CD4-positive, alpha-beta T cell treated with Interleukin-15 for 4 hours (primary cell): ENCODE measurements at regions not wholly inside any gene's neighbourhood (a gene's known extent, or its start where the extent isn't known, plus 50 kb on each side); places are given as distances from the start of the nearest gene placed in this dataset.

Experiments
- DNase-seq: peaks from one replicate; pipeline ENCODE4 v3.0.0-alpha.2; 2020; ENCODE audit warnings: low spot score

DNA sequence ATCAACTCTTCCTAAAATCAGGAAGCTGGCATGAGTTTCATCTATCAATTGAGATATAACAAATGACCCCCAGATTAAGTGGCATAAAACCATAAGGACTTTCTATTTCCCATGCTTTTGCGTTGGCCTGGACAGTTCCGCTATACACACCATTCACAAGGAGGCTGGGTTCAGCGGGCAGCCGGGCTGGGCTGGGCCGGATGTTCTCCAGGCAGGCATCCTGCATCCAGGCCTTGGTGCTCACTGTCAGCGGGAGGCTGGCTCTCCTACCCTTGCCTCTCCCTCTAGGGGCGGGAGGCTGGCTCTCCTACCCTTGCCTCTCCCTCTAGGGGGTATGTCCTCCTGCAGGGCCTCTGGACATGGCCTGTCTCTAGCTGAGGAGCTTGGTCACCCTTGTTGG is 266.0 kb upstream of the ARRDC4 start:
- no peak for DNase-seq

- no peak for DNase-seq
Measured at GRCh38 chr15:97703400-97703799, 257.1 kb upstream of the ARRDC4 start.

DNA sequence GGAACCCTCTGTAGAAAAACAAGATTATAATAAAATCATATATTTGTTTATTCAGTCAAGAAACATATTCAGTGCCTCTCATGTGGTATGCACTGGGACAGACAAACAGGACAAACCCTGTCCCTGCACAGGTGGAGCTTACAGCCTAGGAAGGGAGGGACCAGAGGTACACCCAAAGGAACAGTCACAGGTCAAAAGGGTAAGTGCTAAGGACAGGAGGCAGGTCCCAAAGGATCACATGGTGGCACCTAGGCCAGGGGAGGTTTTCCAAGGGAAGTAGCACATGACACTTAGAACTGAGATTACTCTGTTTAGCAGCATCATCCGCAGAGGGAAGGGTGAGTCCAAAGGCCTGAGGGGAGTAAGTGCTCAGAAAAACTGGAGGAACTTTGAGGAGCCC is 254.4 kb upstream of the ARRDC4 start:
- no peak for DNase-seq

GRCh38 chr15:97708252-97708651 is 252.3 kb upstream of the ARRDC4 start:
- DNase-seq = no peak

GRCh38 chr15:97712530-97712929 is 248.0 kb upstream of the ARRDC4 start:
- no peak for DNase-seq

- no peak for DNase-seq
Measured at GRCh38 chr15:97717806-97718205, 242.7 kb upstream of the ARRDC4 start.

- DNase-seq = no peak
Measured at GRCh38 chr15:97718509-97718908, 242.0 kb upstream of the ARRDC4 start.

DNA sequence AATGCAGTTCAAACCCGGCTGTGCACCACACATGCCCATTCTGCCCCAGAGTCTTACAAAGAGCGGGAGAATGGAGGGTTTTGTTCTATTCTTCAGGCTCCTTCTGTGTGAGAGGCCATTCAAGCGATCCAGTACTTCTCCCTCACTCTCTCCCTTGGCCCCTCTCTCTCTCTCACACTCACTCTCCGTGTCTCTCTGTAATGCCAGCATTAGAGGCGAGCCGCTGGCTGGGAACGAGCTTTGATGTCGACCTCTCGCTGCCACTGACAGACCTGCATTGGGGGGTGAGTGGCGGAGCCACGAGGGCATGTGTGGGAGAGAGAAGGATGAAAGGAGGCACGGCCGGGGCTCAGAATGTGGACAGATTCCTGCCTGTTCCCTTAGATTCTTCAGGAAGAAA is 231.7 kb upstream of the ARRDC4 start:
- no peak for DNase-seq

- no peak for DNase-seq
Measured at GRCh38 chr15:97729270-97729669, 231.2 kb upstream of the ARRDC4 start.

DNA sequence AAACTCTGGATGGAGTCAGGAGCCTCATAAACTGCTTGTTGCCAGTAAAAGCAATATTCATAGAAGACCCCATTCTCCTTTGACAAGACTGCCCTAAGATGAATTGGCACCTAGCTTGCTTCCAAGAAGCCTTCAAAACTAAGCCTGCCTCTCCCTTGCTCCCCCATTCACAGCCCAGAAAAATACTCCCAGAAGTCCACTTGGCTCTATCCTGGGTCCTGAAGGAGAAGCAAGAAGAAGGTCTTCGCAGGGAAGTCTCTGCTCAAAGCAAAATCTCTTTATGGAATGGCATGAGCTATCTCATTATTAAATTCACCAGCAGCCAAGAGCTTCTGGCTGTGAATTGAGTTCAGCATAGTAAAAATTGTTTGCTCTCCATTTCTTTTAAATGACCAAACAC is 230.2 kb upstream of the ARRDC4 start:
- DNase-seq = no peak

DNA sequence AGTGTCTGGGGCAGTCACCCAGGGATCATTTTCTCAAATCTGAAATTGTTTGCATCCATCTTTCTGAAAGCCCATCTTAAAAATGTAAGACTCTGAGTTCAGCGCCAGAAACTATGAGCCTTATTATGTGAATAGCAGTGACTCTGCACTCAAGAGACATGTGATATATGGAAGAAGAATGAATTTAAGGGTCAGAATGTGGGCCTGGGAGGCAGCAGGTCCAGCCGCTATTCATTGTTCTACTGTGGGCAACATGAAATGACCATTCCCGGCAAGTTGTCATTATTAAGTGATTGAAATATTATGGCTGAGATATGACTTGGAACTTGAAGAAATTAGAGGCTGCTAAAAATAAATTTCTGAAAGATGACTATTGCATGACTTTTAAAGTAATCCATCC is 228.6 kb upstream of the ARRDC4 start:
- DNase-seq = no peak

GRCh38 chr15:97733373-97733772 is 227.1 kb upstream of the ARRDC4 start:
- no peak for DNase-seq

DNA sequence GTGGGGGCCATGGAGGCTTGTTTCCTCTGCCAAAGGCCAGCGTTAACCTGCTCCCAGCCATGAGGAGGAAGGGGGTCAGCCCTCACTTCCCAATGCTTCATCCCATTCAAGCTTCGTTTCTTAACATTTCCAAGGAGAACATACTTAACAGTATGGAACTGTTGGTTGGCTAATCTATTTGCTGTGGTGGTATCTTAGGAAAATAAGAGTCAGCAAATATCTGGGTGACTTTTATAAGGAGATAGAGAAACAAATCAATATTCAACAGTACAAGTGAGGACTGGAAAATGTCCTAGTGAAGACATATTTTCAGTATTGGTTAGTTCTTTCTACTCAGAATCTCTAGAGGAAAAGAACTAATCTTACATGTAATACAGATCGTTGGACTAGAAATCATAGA is 223.8 kb upstream of the ARRDC4 start:
- DNase-seq = no peak

- no peak for DNase-seq
Measured at GRCh38 chr15:97745481-97746071, 214.9 kb upstream of the ARRDC4 start.

DNA sequence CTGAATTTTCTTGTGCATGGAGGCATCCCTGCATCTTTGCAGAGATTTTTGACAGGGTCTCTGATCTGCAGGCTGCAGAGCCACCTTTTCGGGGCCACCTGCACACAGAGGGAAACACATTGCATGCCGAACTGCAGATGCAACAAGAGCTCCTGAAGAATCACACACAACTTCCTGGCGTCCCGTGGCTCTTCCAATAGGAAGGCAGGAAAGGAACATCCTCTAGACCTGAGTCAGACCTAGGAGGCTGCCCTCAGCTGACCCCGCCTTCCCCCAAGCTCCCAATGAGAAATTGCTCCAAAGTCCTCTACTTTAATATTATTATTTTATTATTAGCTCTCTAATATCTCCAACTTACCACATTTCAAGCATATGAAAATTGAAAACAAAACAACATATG is 213.2 kb upstream of the ARRDC4 start:
- no peak for DNase-seq

- no peak for DNase-seq
Measured at GRCh38 chr15:97748576-97748975, 211.9 kb upstream of the ARRDC4 start.

DNA sequence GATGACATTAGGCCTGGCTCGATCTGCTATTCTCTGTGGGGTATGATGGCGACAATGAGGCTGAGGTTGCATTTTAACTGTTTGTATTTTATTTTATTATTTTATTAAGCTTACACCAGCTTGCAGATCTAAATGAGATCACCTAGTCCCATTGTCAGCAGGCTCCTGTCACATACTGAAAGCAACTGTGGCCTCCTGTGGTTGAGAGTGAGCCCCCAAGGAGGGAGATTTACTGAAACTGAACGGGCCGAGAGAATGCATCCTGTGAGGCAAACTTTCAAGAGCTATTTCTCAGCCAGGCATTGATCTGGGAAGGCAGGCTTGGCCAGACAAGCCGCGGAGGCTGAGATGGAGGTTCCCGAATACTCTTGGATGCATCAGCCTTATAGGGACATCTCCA is 210.4 kb upstream of the ARRDC4 start:
- no peak for DNase-seq

DNA sequence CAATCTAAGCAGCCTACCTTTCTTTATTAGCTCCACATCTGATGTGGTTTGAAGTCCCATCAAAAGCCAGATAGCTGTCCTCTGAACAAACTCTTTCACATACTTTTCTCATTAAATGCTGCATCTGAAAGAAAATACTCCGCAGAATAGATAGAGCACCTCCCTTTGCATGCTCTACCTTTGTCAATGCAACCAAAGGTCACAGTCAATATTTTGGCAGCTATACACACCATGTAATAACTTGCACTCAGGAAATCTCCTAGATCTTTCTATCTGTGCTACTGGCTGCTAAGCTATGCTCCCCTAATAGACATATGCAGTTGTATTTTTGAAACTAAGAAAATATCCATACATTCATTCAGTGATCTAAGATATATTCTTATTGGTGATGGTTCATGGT is 204.8 kb upstream of the ARRDC4 start:
- DNase-seq = no peak

DNA sequence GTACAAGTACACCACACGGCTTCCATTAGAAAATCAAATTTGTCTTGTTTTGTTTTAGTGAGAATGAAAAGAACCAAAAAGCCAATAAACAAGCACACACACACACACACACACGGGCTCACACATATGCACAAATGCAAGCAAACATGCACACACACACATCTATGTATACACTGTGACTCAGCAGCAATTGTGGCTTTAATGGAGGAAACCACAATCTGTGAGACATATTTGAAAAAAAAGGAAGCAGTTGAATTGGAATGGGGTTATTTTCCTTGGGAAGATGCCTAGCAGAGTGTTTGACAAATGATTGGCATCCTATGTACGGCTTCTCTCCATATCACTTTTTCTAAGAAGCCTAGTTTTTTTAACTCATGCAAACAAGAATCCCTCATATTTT is 201.1 kb upstream of the ARRDC4 start:
- DNase-seq = no peak

GRCh38 chr15:97761110-97761509 is 199.4 kb upstream of the ARRDC4 start:
- DNase-seq = no peak

- DNase-seq = no peak
Measured at GRCh38 chr15:97783240-97783639, 177.3 kb upstream of the ARRDC4 start.

- no peak for DNase-seq
Measured at GRCh38 chr15:97786741-97787140, 173.8 kb upstream of the ARRDC4 start.

- no peak for DNase-seq
Measured at GRCh38 chr15:97790180-97790579, 170.3 kb upstream of the ARRDC4 start.

GRCh38 chr15:97791824-97792792 is 168.4 kb upstream of the ARRDC4 start:
- DNase-seq = no peak
